Suprapubic skin (tissue), 3 donors: ENCODE measurements at regions not wholly inside any gene's neighbourhood (a gene's known extent, or its start where the extent isn't known, plus 50 kb on each side); places are given as distances from the start of the nearest gene placed in this dataset.

Experiments
- CTCF ChIP-seq, 2 donors: fragments of 200-600 bp in 1 of 2; fragments of 450-650 bp in 1 of 2; sonication (generic) in 1 of 2; IDR thresholded peaks; one replicate each; pipeline ENCODE4 v1.5.1; 2016 to 2019; ENCODE audit warnings: antibody characterized with exemption in 2 of 2, mild to moderate bottlenecking in 1 of 2, moderate library complexity in 1 of 2
- POLR2A ChIP-seq, 2 donors: fragments of 450-650 bp; IDR thresholded peaks; one replicate each; pipeline ENCODE4 v1.6.1; 2017; ENCODE audit warnings: antibody characterized with exemption in 2 of 2, mild to moderate bottlenecking in 2 of 2, moderate library complexity in 2 of 2

DNA sequence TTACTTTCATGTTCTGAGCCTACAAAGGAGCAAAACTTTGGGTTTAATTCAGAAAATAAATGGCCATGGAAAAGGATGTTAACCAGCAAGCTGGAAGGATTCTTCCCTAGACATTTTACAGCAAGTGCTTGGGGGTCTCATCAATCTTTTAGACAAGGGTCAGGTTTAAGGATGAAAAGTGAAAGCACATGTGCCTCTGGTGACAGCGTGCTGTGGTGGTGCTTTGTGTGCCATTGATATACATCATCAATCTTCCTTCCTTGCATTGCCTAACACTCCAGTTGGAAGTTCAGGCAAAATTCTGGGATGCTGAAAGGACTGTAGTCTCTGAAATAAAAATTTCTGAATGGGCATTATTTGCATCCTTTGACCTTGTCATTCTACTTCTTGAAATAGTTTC lies 171.2 kb downstream of the KCNE4 start:
- TF ChIP-seq CTCF (IDR thresholded peaks at IDR 0.05), result no peak
- no peak for TF ChIP-seq POLR2A (IDR thresholded peaks at IDR 0.05)
